ENCODE measurements at regions not wholly inside any gene's neighbourhood (a gene's known extent, or its start where the extent isn't known, plus 50 kb on each side); places are given as distances from the start of the nearest gene placed in this dataset.

- TF ChIP-seq CTCF (IDR thresholded peaks at IDR 0.05; ENCODE audit: low read length) = no peak
- TF ChIP-seq EZH2 (optimal IDR thresholded peaks at IDR 0.05; ENCODE audit: low read depth, low read length) = no peak
- TF ChIP-seq EZH2phosphoT487 (IDR thresholded peaks at IDR 0.05; ENCODE audit: low read length) = no peak
These were observed 322.3 kb upstream of the ARID1B start for GRCh38 chr6:156454867-156455266.
